Muscle layer of duodenum (tissue), 2 donors: ENCODE measurements at regions not wholly inside any gene's neighbourhood (a gene's known extent, or its start where the extent isn't known, plus 50 kb on each side); places are given as distances from the start of the nearest gene placed in this dataset.

Experiments
- H3K27ac ChIP-seq: one replicate; pipeline ENCODE4 v1.7.0; 2013; ENCODE audit warnings: mild to moderate bottlenecking, low read length
- H3K27me3 ChIP-seq: one replicate; pipeline ENCODE4 v1.7.0; 2013; ENCODE audit warnings: low read depth, mild to moderate bottlenecking, control low read depth, low read length
- H3K36me3 ChIP-seq, 2 donors: one replicate each; pipeline ENCODE4 v1.7.0; 2013; ENCODE audit warnings: low read length in 2 of 2, control low read depth in 1 of 2, mild to moderate bottlenecking in 1 of 2; ENCODE audit not compliant: insufficient read depth in 2 of 2, control insufficient read depth in 1 of 2
- H3K4me1 ChIP-seq, 2 donors: one replicate each; pipeline ENCODE4 v1.7.0; 2013; ENCODE audit warnings: low read length in 2 of 2, mild to moderate bottlenecking in 2 of 2, control low read depth in 1 of 2, moderate library complexity in 1 of 2; ENCODE audit not compliant: insufficient read depth in 2 of 2, control insufficient read depth in 1 of 2
- H3K4me3 ChIP-seq, 2 donors: one replicate each; pipeline ENCODE4 v1.7.0; 2013; ENCODE audit warnings: low read length in 2 of 2, low read depth in 1 of 2, mild to moderate bottlenecking in 1 of 2
- H3K9me3 ChIP-seq, 2 donors: one replicate each; pipeline ENCODE4 v1.7.0; 2013; ENCODE audit warnings: low read length in 2 of 2, control low read depth in 1 of 2, mild to moderate bottlenecking in 1 of 2; ENCODE audit not compliant: control insufficient read depth in 1 of 2
- donor health status: healthy.

- H3K27me3 ChIP-seq = no peaks in the 10 kb centered on the region
- no peak overlapping the region for H3K27ac ChIP-seq
- no peaks in the 10 kb centered on the region for H3K36me3 ChIP-seq
- no peaks in the 10 kb centered on the region for H3K4me1 ChIP-seq
- H3K9me3 ChIP-seq = no peaks in the 10 kb centered on the region
- H3K4me3 ChIP-seq = no peak overlapping the region
These were observed 248.6 kb downstream of the MAF start for GRCh38 chr16:79351927-79352326.

- Histone ChIP-seq H3K27me3 (no peaks in the 10 kb centered on the region), H3K27ac (no peak overlapping the region), H3K9me3 (no peaks in the 10 kb centered on the region), H3K4me1 (no peaks in the 10 kb centered on the region), H3K36me3 (no peaks in the 10 kb centered on the region), H3K4me3 (no peak overlapping the region)
These were observed 250.7 kb downstream of the MAF start for GRCh38 chr16:79349803-79350202.

GRCh38 chr16:79348521-79349306 is 251.8 kb downstream of the MAF start:
- Histone ChIP-seq H3K27me3 (no peaks in the 10 kb centered on the region), H3K4me3 (no peak overlapping the region), H3K4me1 (no peaks in the 10 kb centered on the region), H3K9me3 (no peaks in the 10 kb centered on the region), H3K27ac (no peak overlapping the region), H3K36me3 (no peaks in the 10 kb centered on the region)

- no peaks in the 10 kb centered on the region for H3K4me1 ChIP-seq
- no peaks in the 10 kb centered on the region for H3K36me3 ChIP-seq
- H3K9me3 ChIP-seq = no peaks in the 10 kb centered on the region
- no peak overlapping the region for H3K4me3 ChIP-seq
- H3K27ac ChIP-seq = no peak overlapping the region
- H3K27me3 ChIP-seq = no peaks in the 10 kb centered on the region
These were observed 253.3 kb downstream of the MAF start for GRCh38 chr16:79347277-79347676.

- H3K4me1 ChIP-seq = peaks cover 0 to 14% of the 10 kb centered on the region in 2 donors
- H3K9me3 ChIP-seq = no peaks in the 10 kb centered on the region
- H3K27me3 ChIP-seq = no peaks in the 10 kb centered on the region
- H3K36me3 ChIP-seq = no peaks in the 10 kb centered on the region
- H3K27ac ChIP-seq = no peak overlapping the region
- no peak overlapping the region for H3K4me3 ChIP-seq
These were observed 260.7 kb downstream of the MAF start for GRCh38 chr16:79339863-79340262.

GRCh38 chr16:79337906-79338305 is 262.6 kb downstream of the MAF start:
- no peaks in the 10 kb centered on the region for H3K36me3 ChIP-seq

GRCh38 chr16:79336437-79337229 is 263.9 kb downstream of the MAF start:
- H3K4me1 ChIP-seq = peaks cover 0 to 14% of the 10 kb centered on the region in 2 donors
- no peak overlapping the region for H3K27ac ChIP-seq
- no peaks in the 10 kb centered on the region for H3K36me3 ChIP-seq

More at GRCh38 chr16:79337906-79338305, 262.6 kb downstream of the MAF start:
- Histone ChIP-seq H3K9me3 (no peaks in the 10 kb centered on the region), H3K4me1 (peaks cover 0 to 14% of the 10 kb centered on the region in 2 donors), H3K27me3 (no peaks in the 10 kb centered on the region), H3K4me3 (no peak overlapping the region), H3K27ac (no peak overlapping the region)

GRCh38 chr16:79334127-79334526 is 266.4 kb downstream of the MAF start:
- Histone ChIP-seq H3K36me3 (no peaks in the 10 kb centered on the region), H3K27ac (no peak overlapping the region), H3K9me3 (no peaks in the 10 kb centered on the region), H3K27me3 (no peaks in the 10 kb centered on the region), H3K4me3 (no peak overlapping the region), H3K4me1 (peaks cover 0 to 14% of the 10 kb centered on the region in 2 donors)

More at GRCh38 chr16:79336437-79337229, 263.9 kb downstream of the MAF start:
- Histone ChIP-seq H3K27me3 (no peaks in the 10 kb centered on the region), H3K4me3 (no peak overlapping the region), H3K9me3 (no peaks in the 10 kb centered on the region)

- Histone ChIP-seq H3K27me3 (no peaks in the 10 kb centered on the region), H3K36me3 (no peaks in the 10 kb centered on the region), H3K4me1 (no peaks in the 10 kb centered on the region), H3K4me3 (no peak overlapping the region), H3K9me3 (no peaks in the 10 kb centered on the region), H3K27ac (no peak overlapping the region)
These were observed 269.5 kb downstream of the MAF start for GRCh38 chr16:79331066-79331465.

GRCh38 chr16:79329967-79330366 is 270.6 kb downstream of the MAF start:
- Histone ChIP-seq H3K9me3 (no peaks in the 10 kb centered on the region), H3K27me3 (no peaks in the 10 kb centered on the region), H3K27ac (no peak overlapping the region), H3K4me1 (no peaks in the 10 kb centered on the region), H3K4me3 (no peak overlapping the region), H3K36me3 (no peaks in the 10 kb centered on the region)

GRCh38 chr16:79329166-79329521 is 271.4 kb downstream of the MAF start:
- H3K9me3 ChIP-seq = no peaks in the 10 kb centered on the region
- H3K4me1 ChIP-seq = no peaks in the 10 kb centered on the region
- H3K27ac ChIP-seq = no peak overlapping the region
- no peaks in the 10 kb centered on the region for H3K36me3 ChIP-seq
- H3K4me3 ChIP-seq = no peak overlapping the region
- no peaks in the 10 kb centered on the region for H3K27me3 ChIP-seq
